Neuronal stem cell (in vitro differentiated cells): ENCODE measurements at regions not wholly inside any gene's neighbourhood (a gene's known extent, or its start where the extent isn't known, plus 50 kb on each side); places are given as distances from the start of the nearest gene placed in this dataset.

Experiments used
- DNase-seq: peaks from one replicate; pipeline ENCODE4 v3.0.0-alpha.2; 2013; ENCODE audit warnings: low spot score
- H2AFZ ChIP-seq: one replicate; pipeline ENCODE4 v1.6.1; 2013; ENCODE audit warnings: mild to moderate bottlenecking, low read length, inconsistent platforms
- H2AK5ac ChIP-seq: 2 replicates; pipeline ENCODE4 v1.6.1; 2013; ENCODE audit warnings: low read depth, mild to moderate bottlenecking, inconsistent platforms, low read length, moderate library complexity, mixed read lengths
- H2BK120ac ChIP-seq: 2 replicates; pipeline ENCODE4 v1.6.1; 2013; ENCODE audit warnings: low read depth, mild to moderate bottlenecking, inconsistent platforms, low read length, moderate library complexity, mixed read lengths
- H2BK12ac ChIP-seq: one replicate; pipeline ENCODE4 v1.6.1; 2013; ENCODE audit warnings: low read length, inconsistent platforms
- H2BK15ac ChIP-seq: 2 replicates; pipeline ENCODE4 v1.6.1; 2013; ENCODE audit warnings: mild to moderate bottlenecking, low read length, inconsistent platforms, mixed read lengths
- H2BK5ac ChIP-seq: one replicate; pipeline ENCODE4 v1.6.1; 2013; ENCODE audit warnings: inconsistent platforms, mild to moderate bottlenecking, low read length, moderate library complexity
- H3K14ac ChIP-seq: one replicate; pipeline ENCODE4 v1.6.1; 2013; ENCODE audit warnings: low read length, inconsistent platforms
- H3K18ac ChIP-seq: 2 replicates; pipeline ENCODE4 v1.6.1; 2013; ENCODE audit warnings: low read length, inconsistent platforms
- H3K23ac ChIP-seq: 2 replicates; pipeline ENCODE4 v1.6.1; 2013; ENCODE audit warnings: low read depth, mild to moderate bottlenecking, mixed read lengths, low read length, inconsistent platforms; ENCODE audit not compliant: poor library complexity
- H3K27ac ChIP-seq: replicated peaks from 3 replicates; pipeline ENCODE4 v1.5.1; 2013; ENCODE audit warnings: low read length, inconsistent platforms
- H3K27me3 ChIP-seq, 3 experiments: 2 replicates each; pipeline ENCODE4 v1.6.1; 2013; ENCODE audit warnings: low read length in 3 of 3, mild to moderate bottlenecking in 2 of 3, inconsistent platforms in 1 of 3, low read depth in 1 of 3, mixed read lengths in 1 of 3, moderate library complexity in 1 of 3; ENCODE audit not compliant: control insufficient read depth in 3 of 3, insufficient read depth in 3 of 3
- H3K36me3 ChIP-seq, 2 donors: replicated peaks in 1 of 2; 2 replicates each; pipeline ENCODE4 v1.6.1; 2013; ENCODE audit warnings: low read length in 2 of 2; ENCODE audit not compliant: control insufficient read depth in 2 of 2, insufficient read depth in 2 of 2
- H3K4ac ChIP-seq: 2 replicates; pipeline ENCODE4 v1.6.1; 2013; ENCODE audit warnings: inconsistent platforms, mild to moderate bottlenecking, low read length, moderate library complexity
- H3K4me1 ChIP-seq, 2 donors: 1 replicate in 1 of 2; 2 replicates in 1 of 2; pipeline ENCODE4 v1.6.1; 2013; ENCODE audit warnings: low read length in 2 of 2, low read depth in 1 of 2; ENCODE audit not compliant: control insufficient read depth in 2 of 2, insufficient read depth in 1 of 2
- H3K4me2 ChIP-seq: one replicate; pipeline ENCODE4 v1.6.1; 2013; ENCODE audit warnings: mild to moderate bottlenecking, low read length, inconsistent platforms; ENCODE audit not compliant: insufficient read depth, poor library complexity, severe bottlenecking
- H3K4me3 ChIP-seq, 2 donors: 2 replicates each; pipeline ENCODE4 v1.5.1; 2013; ENCODE audit warnings: low read length in 2 of 2, mild to moderate bottlenecking in 2 of 2, inconsistent platforms in 1 of 2, moderate library complexity in 1 of 2
- H3K79me1 ChIP-seq: one replicate; pipeline ENCODE4 v1.6.1; 2013; ENCODE audit warnings: low read depth, mild to moderate bottlenecking, inconsistent platforms, low read length, moderate library complexity
- H3K9ac ChIP-seq: one replicate; pipeline ENCODE4 v1.6.1; 2013; ENCODE audit warnings: mild to moderate bottlenecking, low read depth, low read length, inconsistent platforms; ENCODE audit not compliant: poor library complexity
- H3K9me3 ChIP-seq, 2 donors: replicated peaks in 1 of 2; 2 replicates each; pipeline versions ENCODE3 to v1.6.1; 2013; ENCODE audit warnings: low read length in 2 of 2, mild to moderate bottlenecking in 2 of 2, inconsistent platforms in 1 of 2, low read depth in 1 of 2, mixed read lengths in 1 of 2, moderate library complexity in 1 of 2; ENCODE audit not compliant: control insufficient read depth in 2 of 2, insufficient read depth in 1 of 2
- H4K8ac ChIP-seq: one replicate; pipeline ENCODE4 v1.6.1; 2013; ENCODE audit warnings: low read depth, mild to moderate bottlenecking, inconsistent platforms, low read length, moderate library complexity
- H4K91ac ChIP-seq: one replicate; pipeline ENCODE4 v1.6.1; 2013; ENCODE audit warnings: low read length, low read depth, mild to moderate bottlenecking, inconsistent platforms; ENCODE audit not compliant: poor library complexity
- WGBS, 2 donors: extraction: QIAGEN DNeasy Blood & Tissue Kit; methylation state at CpG; one replicate each; pipeline ENCODE4 v1.1.7; 2013; ENCODE audit warnings: missing lambda C conversion rate in 2 of 2, mixed read lengths in 1 of 2; ENCODE audit not compliant: insufficient read length in 2 of 2, insufficient replicate concordance in 1 of 2; ENCODE audit errors: extremely low coverage in 2 of 2; 5-methylcytosine and 5-hydroxymethylcytosine counted together

DNA sequence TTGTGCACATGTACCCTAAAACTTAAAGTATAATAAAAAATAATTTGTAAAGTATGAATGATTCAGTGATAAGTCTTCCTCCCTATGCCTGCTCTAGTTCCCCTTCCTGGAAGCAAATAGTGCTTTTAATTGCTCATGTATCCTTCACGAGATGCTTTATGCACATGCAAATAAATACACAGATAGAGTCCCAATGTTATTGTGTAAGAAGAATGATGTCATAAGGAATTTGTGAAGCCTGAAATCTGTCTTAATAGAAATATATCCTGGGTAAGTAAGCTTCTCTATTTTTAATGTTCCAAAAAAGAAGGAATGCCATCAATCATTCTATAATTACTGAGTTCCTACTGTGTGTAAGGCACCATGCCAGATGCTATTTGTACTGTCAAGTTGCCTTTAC, 157.5 kb upstream of the SLC4A4 start:
- no CpG with 5 or more reads among the region's 1 CpG for WGBS, 2 donors

DNA sequence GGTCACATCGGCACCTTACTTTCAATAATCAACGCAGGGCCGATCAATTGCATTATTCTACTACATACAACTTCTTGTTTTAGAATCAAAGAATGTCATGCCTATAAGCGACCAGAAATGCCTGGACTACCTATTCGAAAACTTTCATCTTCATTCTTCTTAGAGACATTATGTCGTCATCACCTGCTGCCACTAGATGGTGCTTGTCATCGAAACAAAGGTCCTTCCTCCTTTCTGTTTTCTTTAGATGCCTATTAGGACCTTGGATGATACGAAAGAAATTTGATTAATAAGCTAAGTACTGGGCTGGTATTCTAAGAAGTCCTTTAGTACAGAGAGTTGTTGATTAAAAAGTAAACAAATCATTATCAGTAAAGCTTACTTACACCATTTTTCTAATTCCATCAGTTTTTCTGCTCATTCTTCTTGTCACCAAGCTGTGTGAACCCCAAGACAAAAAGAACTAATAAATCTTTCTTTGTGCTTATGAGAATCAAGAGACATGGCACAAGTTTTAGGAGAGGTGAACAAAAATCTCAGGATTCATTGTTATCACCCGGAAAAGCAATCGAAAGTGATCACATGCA, 154.5 kb upstream of the SLC4A4 start:
- H3K14ac ChIP-seq: no peak overlapping the region
- no peak overlapping the region for H3K18ac ChIP-seq
- no CpG with 5 or more reads among the region's 10 CpGs for WGBS, 2 donors
- H2BK5ac ChIP-seq: no peak overlapping the region
- no peak overlapping the region for H2AK5ac ChIP-seq
- H2BK120ac ChIP-seq: no peak overlapping the region
- no peaks in the 10 kb centered on the region for H3K36me3 ChIP-seq
- H3K4ac ChIP-seq: no peak overlapping the region
- H2BK15ac ChIP-seq: no peak overlapping the region
- H4K8ac ChIP-seq: no peak overlapping the region
- no peaks in the 10 kb centered on the region for H3K79me1 ChIP-seq
- no peak overlapping the region for H4K91ac ChIP-seq
- H2AFZ ChIP-seq: no peak overlapping the region
- no peak overlapping the region for H3K4me2 ChIP-seq
- peaks cover 2 to 27% (median 2%) of the 10 kb centered on the region in 3 experiments for H3K27me3 ChIP-seq
- H3K23ac ChIP-seq: no peak overlapping the region
- peaks cover 2 to 3% of the 10 kb centered on the region in 2 donors for H3K4me1 ChIP-seq
- no peak overlapping the region for H3K27ac ChIP-seq
- H2BK12ac ChIP-seq: no peak overlapping the region
- peak; percentile 46 for DNase-seq
- H3K9ac ChIP-seq: no peak overlapping the region
- H3K9me3 ChIP-seq: no peaks in the 10 kb centered on the region
- no peak overlapping the region for H3K4me3 ChIP-seq

More for the DNA sequence above, 157.5 kb upstream of the SLC4A4 start:
- H3K79me1 ChIP-seq: no peaks in the 10 kb centered on the region
- H3K18ac ChIP-seq: no peak overlapping the region
- H3K9ac ChIP-seq: no peak overlapping the region
- H2AK5ac ChIP-seq: no peak overlapping the region
- no peak overlapping the region for H3K27ac ChIP-seq
- no peak overlapping the region for H2BK5ac ChIP-seq
- H3K4me3 ChIP-seq: no peak overlapping the region
- no peak overlapping the region for H4K91ac ChIP-seq
- H3K4me1 ChIP-seq: no peaks in the 10 kb centered on the region
- no peak for DNase-seq
- H3K4ac ChIP-seq: no peak overlapping the region
- H2BK15ac ChIP-seq: no peak overlapping the region
- no peak overlapping the region for H2BK12ac ChIP-seq
- H4K8ac ChIP-seq: no peak overlapping the region
- H2BK120ac ChIP-seq: no peak overlapping the region
- peaks cover 0 to 12% (median 2%) of the 10 kb centered on the region in 3 experiments for H3K27me3 ChIP-seq
- H3K14ac ChIP-seq: no peak overlapping the region
- H3K9me3 ChIP-seq: no peaks in the 10 kb centered on the region
- no peaks in the 10 kb centered on the region for H3K36me3 ChIP-seq
- H3K23ac ChIP-seq: no peak overlapping the region
- no peak overlapping the region for H2AFZ ChIP-seq
- H3K4me2 ChIP-seq: no peak overlapping the region

DNA sequence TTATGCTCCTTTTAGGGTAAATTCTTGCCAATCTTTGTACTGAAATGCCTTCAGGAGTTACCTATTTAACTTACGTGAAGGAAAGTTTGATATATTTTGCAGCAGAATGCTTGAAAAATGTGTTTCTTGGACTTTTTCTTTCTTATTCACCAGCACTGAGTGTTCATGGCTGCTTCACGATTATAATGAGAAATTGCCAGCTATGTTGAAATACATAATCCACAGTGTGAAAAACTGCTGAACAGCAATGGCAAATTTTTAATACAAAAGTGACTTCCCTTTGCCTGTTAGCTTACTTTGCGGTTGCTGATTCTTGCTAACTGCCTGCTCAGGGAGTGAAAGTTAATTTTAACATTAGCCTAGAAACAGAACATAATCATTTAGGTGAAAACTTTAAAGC, 153.8 kb upstream of the SLC4A4 start:
- no peak overlapping the region for H2BK5ac ChIP-seq
- no peak overlapping the region for H4K8ac ChIP-seq
- H2BK15ac ChIP-seq: no peak overlapping the region
- peaks cover 2 to 30% (median 2%) of the 10 kb centered on the region in 3 experiments for H3K27me3 ChIP-seq
- H3K36me3 ChIP-seq: no peaks in the 10 kb centered on the region
- H3K9me3 ChIP-seq: no peaks in the 10 kb centered on the region
- WGBS, 2 donors: no CpG with 5 or more reads among the region's 3 CpGs
- no peak overlapping the region for H2AK5ac ChIP-seq
- H3K23ac ChIP-seq: no peak overlapping the region
- H4K91ac ChIP-seq: no peak overlapping the region
- no peak overlapping the region for H3K4me3 ChIP-seq
- H3K4me2 ChIP-seq: no peak overlapping the region
- peaks cover 2 to 3% of the 10 kb centered on the region in 2 donors for H3K4me1 ChIP-seq
- no peak overlapping the region for H3K18ac ChIP-seq
- no peak for DNase-seq
- no peak overlapping the region for H2BK12ac ChIP-seq
- no peak overlapping the region for H3K4ac ChIP-seq
- no peak overlapping the region for H3K27ac ChIP-seq
- H2BK120ac ChIP-seq: no peak overlapping the region
- H3K79me1 ChIP-seq: no peaks in the 10 kb centered on the region
- H3K14ac ChIP-seq: no peak overlapping the region
- H2AFZ ChIP-seq: no peak overlapping the region
- no peak overlapping the region for H3K9ac ChIP-seq

DNA sequence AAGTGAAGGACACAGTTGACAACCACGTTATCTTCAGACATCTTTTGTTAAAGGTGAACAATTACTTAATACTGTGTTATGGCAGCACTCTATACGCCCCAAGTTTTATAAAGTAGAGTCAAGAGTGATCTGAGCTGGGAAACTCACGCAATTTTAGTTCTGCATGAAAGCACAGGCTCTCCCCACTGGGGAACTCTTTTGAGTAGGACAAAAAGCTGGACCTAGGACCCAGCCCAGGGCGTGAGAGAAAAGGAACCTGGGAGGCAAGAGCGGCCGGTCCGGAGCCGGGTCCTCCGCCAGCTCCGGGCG, 152.6 kb upstream of the SLC4A4 start:
- no peak overlapping the region for H2BK15ac ChIP-seq
- no peak overlapping the region for H3K23ac ChIP-seq
- no peak overlapping the region for H3K27ac ChIP-seq
- no peak for DNase-seq
- H2AK5ac ChIP-seq: no peak overlapping the region
- H4K91ac ChIP-seq: no peak overlapping the region
- no peak overlapping the region for H3K9ac ChIP-seq
- peak overlapping the region; percentile 94 for H3K4me2 ChIP-seq
- H3K4ac ChIP-seq: no peak overlapping the region
- H2BK5ac ChIP-seq: no peak overlapping the region
- no peaks in the 10 kb centered on the region for H3K9me3 ChIP-seq
- no peak overlapping the region for H3K14ac ChIP-seq
- WGBS, 2 donors: no CpG with 5 or more reads among the region's 11 CpGs
- H3K4me1 ChIP-seq: peaks cover 2 to 3% of the 10 kb centered on the region in 2 donors
- H3K4me3 ChIP-seq: peak overlapping the region; percentile 67 to 86
- no peak overlapping the region for H2BK120ac ChIP-seq
- H3K18ac ChIP-seq: peak overlapping the region; percentile 93
- no peaks in the 10 kb centered on the region for H3K36me3 ChIP-seq
- no peak overlapping the region for H2BK12ac ChIP-seq
- no peaks in the 10 kb centered on the region for H3K79me1 ChIP-seq
- H4K8ac ChIP-seq: no peak overlapping the region
- peaks cover 2 to 30% (median 2%) of the 10 kb centered on the region in 3 experiments for H3K27me3 ChIP-seq
- peak overlapping the region; percentile 98 for H2AFZ ChIP-seq
